CD4-positive, alpha-beta T cell (primary cell): ENCODE measurements at regions not wholly inside any gene's neighbourhood (a gene's known extent, or its start where the extent isn't known, plus 50 kb on each side); places are given as distances from the start of the nearest gene placed in this dataset.

Experiments
- ATAC-seq: fragments of 200-7000 bp; cut with Tn5 transposase; one replicate; pipeline ENCODE4 v1.10.0; 2022; ENCODE audit warnings: mild to moderate bottlenecking; ENCODE audit not compliant: poor library complexity
- CTCF ChIA-PET: fragments of 350-600 bp; sonication (Branson Sonifier 250); formaldehyde crosslinking; loops from one replicate; lab custom pipeline; 2021; ENCODE audit warnings: antibody characterized with exemption, inconsistent platforms; lab: Charles Lee
- POLR2A ChIA-PET: fragments of 350-600 bp; sonication (Branson Sonifier 250); formaldehyde crosslinking; loops from one replicate; lab custom pipeline; 2021; ENCODE audit warnings: antibody characterized with exemption, inconsistent platforms; lab: Charles Lee
- DNase-seq, 14 experiments: peaks; one replicate each; pipeline ENCODE4 v3.0.0-alpha.2; 2013 to 2020; ENCODE audit warnings: mixed read lengths in 2 of 14
- H3K27ac ChIP-seq, 2 donors: one replicate each; pipeline versions ENCODE4 v1.5.1 to v1.7.0; 2013; ENCODE audit warnings: low read length in 2 of 2, low read depth in 1 of 2, mild to moderate bottlenecking in 1 of 2
- H3K27me3 ChIP-seq, 2 experiments: 1 replicate in 1 of 2; 2 replicates in 1 of 2; pipeline versions ENCODE4 v1.6.1 to v1.7.0; 2013; ENCODE audit warnings: low read length in 2 of 2, control low read depth in 1 of 2, mild to moderate bottlenecking in 1 of 2, moderate library complexity in 1 of 2; ENCODE audit not compliant: insufficient read depth in 2 of 2, control insufficient read depth in 1 of 2
- H3K36me3 ChIP-seq: one replicate; pipeline ENCODE4 v1.6.1; 2013; ENCODE audit warnings: low read length, control low read depth; ENCODE audit not compliant: insufficient read depth
- H3K4me1 ChIP-seq: one replicate; pipeline ENCODE4 v1.6.1; 2013; ENCODE audit warnings: low read length, control low read depth; ENCODE audit not compliant: insufficient read depth
- H3K4me3 ChIP-seq: one replicate; pipeline ENCODE4 v1.5.1; 2013; ENCODE audit warnings: mild to moderate bottlenecking, low read length, moderate library complexity
- H3K9me3 ChIP-seq, 2 experiments: 1 replicate in 1 of 2; 2 replicates in 1 of 2; pipeline versions ENCODE4 v1.6.1 to v1.7.0; 2013; ENCODE audit warnings: low read length in 2 of 2, mild to moderate bottlenecking in 2 of 2, control low read depth in 1 of 2, moderate library complexity in 1 of 2; ENCODE audit not compliant: control insufficient read depth in 1 of 2, insufficient read depth in 1 of 2
- H3K27ac Mint-ChIP-seq: one replicate; pipeline ENCODE4 v1.8.0; 2020; ENCODE audit warnings: mixed read lengths
- H3K27me3 Mint-ChIP-seq: one replicate; pipeline ENCODE4 v1.8.0; 2021; ENCODE audit warnings: mixed read lengths
- H3K36me3 Mint-ChIP-seq: one replicate; pipeline ENCODE4 v1.8.0; 2021; ENCODE audit warnings: low read depth, mixed read lengths
- H3K4me1 Mint-ChIP-seq: one replicate; pipeline ENCODE4 v1.8.0; 2021; ENCODE audit warnings: low read depth, mixed read lengths
- H3K4me3 Mint-ChIP-seq: one replicate; pipeline ENCODE4 v1.8.0; 2020; ENCODE audit warnings: mild to moderate bottlenecking, mixed read lengths
- H3K9me3 Mint-ChIP-seq: one replicate; pipeline ENCODE4 v1.8.0; 2020; ENCODE audit warnings: mixed read lengths
- intact Hi-C, 2 experiments: fragments of 100-400 bp; cut with DNase I in 1 of 2; cut with micrococcal nuclease in 1 of 2; formaldehyde crosslinking; loops; one replicate each; pipeline versions ENCODE4 v1.15.1 to v1.9.0; 2023 to 2025; cut with DNase I, micrococcal nuclease
- TF ChIP-seq, protein P1 (sequence below): fragments of 200-600 bp; IDR thresholded peaks from one replicate; pipeline ENCODE4 v1.8.0; 2022; ENCODE audit warnings: antibody characterized with exemption, mild to moderate bottlenecking

DNA sequence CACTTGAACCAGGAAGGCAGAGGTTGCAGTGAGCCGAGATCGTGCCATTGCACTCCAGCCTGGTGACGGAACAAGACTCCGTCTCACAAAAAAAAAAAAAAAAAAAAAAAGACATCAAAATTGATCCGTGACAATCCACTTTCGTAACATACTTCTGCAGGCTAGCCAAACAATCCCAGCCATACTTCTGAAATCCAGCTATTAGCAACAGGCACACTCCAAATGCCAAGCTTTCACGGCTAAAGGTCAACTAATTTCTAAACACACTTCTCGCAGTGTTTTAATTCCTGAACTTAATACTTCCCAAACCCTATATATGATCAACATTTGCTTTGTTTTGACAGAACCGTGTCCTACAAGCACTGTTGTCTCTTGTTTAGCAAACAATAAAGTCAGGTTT is 411.3 kb upstream of the RUNX1 start:
- H3K36me3 ChIP-seq: no peaks in the 10 kb centered on the region
- no peaks in the 10 kb centered on the region for H3K9me3 ChIP-seq
- H3K4me3 ChIP-seq: no peak overlapping the region
- Mint-ChIP-seq H3K4me1 (no peaks in the 10 kb centered on the region), H3K27ac (no peak overlapping the region), H3K36me3 (no peaks in the 10 kb centered on the region), H3K27me3 (no peaks in the 10 kb centered on the region), H3K4me3 (no peak overlapping the region), H3K9me3 (no peaks in the 10 kb centered on the region)
- ATAC-seq (no peak), DNase-seq (no peak)
- H3K4me1 ChIP-seq: no peaks in the 10 kb centered on the region
- CTCF ChIA-PET: no interaction called here
- TF ChIP-seq, protein P1, sequence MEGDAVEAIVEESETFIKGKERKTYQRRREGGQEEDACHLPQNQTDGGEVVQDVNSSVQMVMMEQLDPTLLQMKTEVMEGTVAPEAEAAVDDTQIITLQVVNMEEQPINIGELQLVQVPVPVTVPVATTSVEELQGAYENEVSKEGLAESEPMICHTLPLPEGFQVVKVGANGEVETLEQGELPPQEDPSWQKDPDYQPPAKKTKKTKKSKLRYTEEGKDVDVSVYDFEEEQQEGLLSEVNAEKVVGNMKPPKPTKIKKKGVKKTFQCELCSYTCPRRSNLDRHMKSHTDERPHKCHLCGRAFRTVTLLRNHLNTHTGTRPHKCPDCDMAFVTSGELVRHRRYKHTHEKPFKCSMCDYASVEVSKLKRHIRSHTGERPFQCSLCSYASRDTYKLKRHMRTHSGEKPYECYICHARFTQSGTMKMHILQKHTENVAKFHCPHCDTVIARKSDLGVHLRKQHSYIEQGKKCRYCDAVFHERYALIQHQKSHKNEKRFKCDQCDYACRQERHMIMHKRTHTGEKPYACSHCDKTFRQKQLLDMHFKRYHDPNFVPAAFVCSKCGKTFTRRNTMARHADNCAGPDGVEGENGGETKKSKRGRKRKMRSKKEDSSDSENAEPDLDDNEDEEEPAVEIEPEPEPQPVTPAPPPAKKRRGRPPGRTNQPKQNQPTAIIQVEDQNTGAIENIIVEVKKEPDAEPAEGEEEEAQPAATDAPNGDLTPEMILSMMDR: no peak
- intact Hi-C loops: no loop called here
- H3K27me3 ChIP-seq: no peaks in the 10 kb centered on the region
- POLR2A ChIA-PET: no interaction called here
- H3K27ac ChIP-seq: no peak overlapping the region

DNA sequence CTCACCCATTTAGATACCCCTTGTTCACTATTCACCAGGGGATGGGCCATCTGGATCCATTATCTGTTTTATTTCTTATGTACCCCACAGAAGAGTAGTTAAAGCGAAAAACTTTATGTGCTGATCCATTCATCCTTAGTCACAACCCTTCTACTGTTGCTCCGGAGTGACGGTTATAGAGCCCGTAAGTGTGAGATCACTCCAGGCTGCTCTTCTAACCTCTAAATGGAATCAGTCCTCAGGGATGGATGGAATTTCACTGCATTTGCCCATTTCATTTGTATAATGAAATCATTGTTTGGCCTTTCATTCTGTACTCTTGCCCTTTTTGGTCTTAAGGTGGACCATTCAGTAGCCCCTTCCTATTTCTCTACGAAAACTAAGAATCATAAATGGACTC is 409.3 kb upstream of the RUNX1 start:
- no peaks in the 10 kb centered on the region for H3K36me3 Mint-ChIP-seq
- intact Hi-C loops: no loop called here
- DNase-seq: no peak
- no peaks in the 10 kb centered on the region for H3K27me3 Mint-ChIP-seq
- no peak overlapping the region for H3K27ac ChIP-seq
- ChIA-PET CTCF (no interaction called here), POLR2A (no interaction called here)
- no peaks in the 10 kb centered on the region for H3K9me3 Mint-ChIP-seq
- no peak overlapping the region for H3K4me3 ChIP-seq
- no peak overlapping the region for H3K4me3 Mint-ChIP-seq
- H3K9me3 ChIP-seq: no peaks in the 10 kb centered on the region
- ATAC-seq: no peak
- H3K27me3 ChIP-seq: no peaks in the 10 kb centered on the region
- no peak overlapping the region for H3K27ac Mint-ChIP-seq
- H3K4me1 Mint-ChIP-seq: no peaks in the 10 kb centered on the region
- TF ChIP-seq, protein P1: no peak
- no peaks in the 10 kb centered on the region for H3K36me3 ChIP-seq
- no peaks in the 10 kb centered on the region for H3K4me1 ChIP-seq

DNA sequence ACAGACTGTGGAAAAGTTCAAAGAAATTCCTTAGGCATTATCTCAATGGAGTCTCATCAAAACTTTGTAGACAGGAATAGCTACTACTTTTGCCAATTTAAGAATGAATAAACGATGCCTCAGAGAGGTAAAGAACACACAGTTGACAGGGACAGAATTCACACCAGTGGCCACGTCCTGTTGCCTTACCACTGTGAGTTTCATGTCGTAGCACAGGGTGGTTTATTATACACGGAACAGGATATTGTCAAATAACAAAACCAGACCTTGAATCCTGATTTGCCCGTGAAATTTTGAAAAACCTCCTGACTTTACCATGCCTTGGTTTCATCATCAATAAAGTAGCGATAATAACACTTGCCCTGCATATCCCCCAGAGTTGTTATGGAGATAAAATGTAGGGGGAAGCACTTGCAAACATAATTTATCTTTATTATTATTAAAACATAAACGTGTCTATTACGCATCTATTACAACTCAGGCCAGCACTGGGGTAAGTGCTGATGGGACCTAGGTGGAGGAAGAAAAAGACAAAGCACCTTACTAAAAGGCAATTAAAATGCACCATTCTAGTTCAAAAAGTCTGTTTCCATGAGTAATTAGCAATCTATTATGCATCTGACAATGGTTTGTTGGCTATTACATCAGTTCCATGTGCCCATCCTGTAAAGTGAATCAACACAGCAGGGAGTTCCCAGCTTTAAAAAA is 408.1 kb upstream of the RUNX1 start:
- Histone ChIP-seq H3K9me3 (no peaks in the 10 kb centered on the region), H3K4me3 (no peak overlapping the region), H3K36me3 (no peaks in the 10 kb centered on the region), H3K27me3 (no peaks in the 10 kb centered on the region), H3K27ac (no peak overlapping the region), H3K4me1 (no peaks in the 10 kb centered on the region)
- no peaks in the 10 kb centered on the region for H3K27me3 Mint-ChIP-seq
- H3K9me3 Mint-ChIP-seq: no peaks in the 10 kb centered on the region
- POLR2A ChIA-PET: no interaction called here
- ATAC-seq (no peak), DNase-seq (no peak)
- H3K27ac Mint-ChIP-seq: no peak overlapping the region
- intact Hi-C loops: no loop called here
- no peaks in the 10 kb centered on the region for H3K36me3 Mint-ChIP-seq
- no peak overlapping the region for H3K4me3 Mint-ChIP-seq
- no peaks in the 10 kb centered on the region for H3K4me1 Mint-ChIP-seq
- TF ChIP-seq, protein P1: no peak
- CTCF ChIA-PET: no interaction called here
